Tibial artery (tissue), 4 donors: ENCODE measurements at regions not wholly inside any gene's neighbourhood (a gene's known extent, or its start where the extent isn't known, plus 50 kb on each side); places are given as distances from the start of the nearest gene placed in this dataset.

ENCODE experiments used
- DNase-seq, 2 donors: peaks; one replicate each; pipeline ENCODE4 v3.0.0-alpha.2; 2019
- H3K27ac ChIP-seq, 2 donors: fragments of 200-600 bp; sonication (generic) in 1 of 2; 1 replicate in 1 of 2; 2 replicates in 1 of 2; pipeline ENCODE4 v1.5.1; 2018 to 2019; ENCODE audit warnings: mild to moderate bottlenecking in 1 of 2
- H3K27me3 ChIP-seq, 2 donors: fragments of 200-600 bp; sonication (generic) in 1 of 2; one replicate each; pipeline versions ENCODE4 v1.5.1 to v1.6.0; 2016 to 2019
- H3K36me3 ChIP-seq, 3 donors: fragments of 200-600 bp; sonication (generic) in 2 of 3; one replicate each; pipeline ENCODE4 v1.5.1; 2016 to 2019; ENCODE audit warnings: mild to moderate bottlenecking in 2 of 3
- H3K4me1 ChIP-seq, 4 donors: fragments of 200-600 bp; sonication (generic) in 2 of 4; 1 replicate in 3 of 4; 2 replicates in 1 of 4; pipeline ENCODE4 v1.5.1; 2016 to 2019
- H3K4me3 ChIP-seq, 2 donors: fragments of 200-600 bp; sonication (generic) in 1 of 2; 1 replicate in 1 of 2; 2 replicates in 1 of 2; pipeline ENCODE4 v1.5.1; 2018 to 2019; ENCODE audit warnings: mild to moderate bottlenecking in 2 of 2
- H3K9me3 ChIP-seq, 3 donors: fragments of 200-600 bp; sonication (generic) in 1 of 3; one replicate each; pipeline ENCODE4 v1.5.1; 2016 to 2019
- CTCF ChIP-seq, 2 experiments: fragments of 200-600 bp in 1 of 2; fragments of 450-650 bp in 1 of 2; IDR thresholded peaks; one replicate each; pipeline ENCODE4 v1.5.1; 2017 to 2019; ENCODE audit warnings: antibody characterized with exemption in 2 of 2, mild to moderate bottlenecking in 1 of 2, moderate library complexity in 1 of 2
- intact Hi-C: fragments of 100-400 bp; cut with DNase I; formaldehyde crosslinking; loops from one replicate; pipeline ENCODE4 v1.15.0; 2023; ENCODE audit warnings: low total_unique reads

- Histone ChIP-seq H3K27me3 (no peaks in the 10 kb centered on the region), H3K36me3 (no peaks in the 10 kb centered on the region), H3K9me3 (peaks cover 0 to 5% (median 0%) of the 10 kb centered on the region in 3 donors), H3K4me3 (no peak overlapping the region), H3K4me1 (no peaks in the 10 kb centered on the region), H3K27ac (no peak overlapping the region)
- intact Hi-C loops = no loop called here
- no peak for TF ChIP-seq CTCF (IDR thresholded peaks at IDR 0.05)
- no peak for DNase-seq
Observed at GRCh38 chr1:103162360-103162759, 54.0 kb upstream of the COL11A1 start.

- Histone ChIP-seq H3K36me3 (no peaks in the 10 kb centered on the region), H3K4me1 (no peaks in the 10 kb centered on the region), H3K27ac (no peak overlapping the region), H3K27me3 (no peaks in the 10 kb centered on the region), H3K4me3 (no peak overlapping the region), H3K9me3 (no peaks in the 10 kb centered on the region)
- DNase-seq = no peak
- intact Hi-C loops = no loop called here
- no peak for TF ChIP-seq CTCF (IDR thresholded peaks at IDR 0.05)
Observed at GRCh38 chr1:103160281-103160680, 52.0 kb upstream of the COL11A1 start.
